HepG2 (cell line): ENCODE measurements at regions not wholly inside any gene's neighbourhood (a gene's known extent, or its start where the extent isn't known, plus 50 kb on each side); places are given as distances from the start of the nearest gene placed in this dataset.

Source experiments
- RFX5 ChIP-seq: IDR thresholded peaks from 2 replicates; pipeline ENCODE4 v1.6.1; 2011; ENCODE audit warnings: low read depth, low read length, improper control_type of control experiment
- ZNF766 ChIP-seq: sonication (generic); formaldehyde crosslinking; IDR thresholded peaks from 2 replicates; pipeline ENCODE4 v1.5.0; 2020; ENCODE audit warnings: missing genetic modification reagents, borderline replicate concordance
- TF ChIP-seq, protein P1 (sequence below): sonication (generic); formaldehyde crosslinking; IDR thresholded peaks from 2 replicates; pipeline ENCODE4 v1.4.0; 2020; ENCODE audit warnings: mild to moderate bottlenecking, missing genetic modification reagents

- TF ChIP-seq ZNF766 (CRISPR knock-in tag) (no peak), RFX5 (no peak)
- TF ChIP-seq, protein P1, sequence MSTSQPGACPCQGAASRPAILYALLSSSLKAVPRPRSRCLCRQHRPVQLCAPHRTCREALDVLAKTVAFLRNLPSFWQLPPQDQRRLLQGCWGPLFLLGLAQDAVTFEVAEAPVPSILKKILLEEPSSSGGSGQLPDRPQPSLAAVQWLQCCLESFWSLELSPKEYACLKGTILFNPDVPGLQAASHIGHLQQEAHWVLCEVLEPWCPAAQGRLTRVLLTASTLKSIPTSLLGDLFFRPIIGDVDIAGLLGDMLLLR (CRISPR knock-in tag), result no peak
These were observed 96.4 kb upstream of the SLC22A23 start for GRCh38 chr6:3553254-3553653.
